Lower leg skin (tissue), 3 donors: ENCODE measurements at regions not wholly inside any gene's neighbourhood (a gene's known extent, or its start where the extent isn't known, plus 50 kb on each side); places are given as distances from the start of the nearest gene placed in this dataset.

Experiments
- POLR2A ChIP-seq, 2 donors: fragments of 450-650 bp; IDR thresholded peaks; one replicate each; pipeline ENCODE4 v1.6.1; 2016 to 2017; ENCODE audit warnings: antibody characterized with exemption in 2 of 2, mild to moderate bottlenecking in 1 of 2, moderate library complexity in 1 of 2
- TF ChIP-seq, protein P1 (sequence below), 3 donors: fragments of 450-650 bp; IDR thresholded peaks; one replicate each; pipeline ENCODE4 v1.5.1; 2016; ENCODE audit warnings: antibody characterized with exemption in 3 of 3, mild to moderate bottlenecking in 3 of 3, moderate library complexity in 2 of 3

DNA sequence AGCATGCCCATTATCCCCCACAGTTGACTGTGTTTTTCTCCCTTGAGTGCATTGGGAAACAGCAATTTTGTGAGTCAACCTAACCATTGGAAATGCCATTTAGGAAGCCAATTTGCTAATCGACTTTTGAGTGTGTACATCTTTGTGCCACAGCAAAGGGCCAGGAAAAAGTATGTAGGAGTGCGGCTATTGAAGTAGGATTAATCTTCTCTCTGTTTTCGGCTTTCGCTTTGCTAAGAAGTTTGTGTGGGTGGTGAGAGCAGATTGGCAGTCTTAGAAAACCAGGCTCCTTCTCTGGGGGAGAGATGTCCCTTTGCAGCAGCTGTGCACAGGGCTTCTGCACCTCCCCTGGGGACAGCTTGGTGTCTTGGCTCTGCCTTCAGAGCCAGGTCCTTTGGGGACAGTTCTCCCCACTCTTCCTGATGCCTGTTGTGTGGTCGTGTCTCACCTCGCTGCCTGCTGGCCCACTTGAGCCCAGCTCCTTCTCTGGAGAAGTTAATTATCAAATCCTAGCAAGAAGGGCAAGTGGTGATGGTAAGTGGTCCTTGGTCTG, 74.5 kb downstream of the GEMIN8 start:
- TF ChIP-seq, protein P1, sequence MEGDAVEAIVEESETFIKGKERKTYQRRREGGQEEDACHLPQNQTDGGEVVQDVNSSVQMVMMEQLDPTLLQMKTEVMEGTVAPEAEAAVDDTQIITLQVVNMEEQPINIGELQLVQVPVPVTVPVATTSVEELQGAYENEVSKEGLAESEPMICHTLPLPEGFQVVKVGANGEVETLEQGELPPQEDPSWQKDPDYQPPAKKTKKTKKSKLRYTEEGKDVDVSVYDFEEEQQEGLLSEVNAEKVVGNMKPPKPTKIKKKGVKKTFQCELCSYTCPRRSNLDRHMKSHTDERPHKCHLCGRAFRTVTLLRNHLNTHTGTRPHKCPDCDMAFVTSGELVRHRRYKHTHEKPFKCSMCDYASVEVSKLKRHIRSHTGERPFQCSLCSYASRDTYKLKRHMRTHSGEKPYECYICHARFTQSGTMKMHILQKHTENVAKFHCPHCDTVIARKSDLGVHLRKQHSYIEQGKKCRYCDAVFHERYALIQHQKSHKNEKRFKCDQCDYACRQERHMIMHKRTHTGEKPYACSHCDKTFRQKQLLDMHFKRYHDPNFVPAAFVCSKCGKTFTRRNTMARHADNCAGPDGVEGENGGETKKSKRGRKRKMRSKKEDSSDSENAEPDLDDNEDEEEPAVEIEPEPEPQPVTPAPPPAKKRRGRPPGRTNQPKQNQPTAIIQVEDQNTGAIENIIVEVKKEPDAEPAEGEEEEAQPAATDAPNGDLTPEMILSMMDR (IDR thresholded peaks at IDR 0.05) = no peak
- TF ChIP-seq POLR2A (IDR thresholded peaks at IDR 0.05) = no peak
